Testis (tissue), 2 donors: ENCODE measurements at regions not wholly inside any gene's neighbourhood (a gene's known extent, or its start where the extent isn't known, plus 50 kb on each side); places are given as distances from the start of the nearest gene placed in this dataset.

Experiments used
- DNase-seq: peaks from one replicate; pipeline ENCODE4 v3.0.0-alpha.2; 2019
- H3K27ac ChIP-seq, 2 donors: fragments of 200-600 bp; sonication (generic); one replicate each; pipeline ENCODE4 v1.5.1; 2019
- H3K27me3 ChIP-seq: fragments of 200-600 bp; sonication (generic); one replicate; pipeline ENCODE4 v1.5.1; 2019
- H3K36me3 ChIP-seq: fragments of 200-600 bp; sonication (generic); one replicate; pipeline ENCODE4 v1.5.1; 2017; ENCODE audit warnings: low read depth; ENCODE audit errors: missing control alignments
- H3K4me1 ChIP-seq: fragments of 200-600 bp; sonication (generic); one replicate; pipeline ENCODE4 v1.5.1; 2019
- H3K4me3 ChIP-seq, 2 donors: fragments of 200-600 bp; sonication (generic); one replicate each; pipeline ENCODE4 v1.5.1; 2017 to 2019
- H3K9me3 ChIP-seq: fragments of 200-600 bp; sonication (generic); one replicate; pipeline ENCODE4 v1.5.1; 2017
- CTCF ChIP-seq, 3 experiments: fragments of 450-650 bp in 2 of 3; fragments of 200-600 bp in 1 of 3; sonication (generic) in 1 of 3; IDR thresholded peaks; one replicate each; pipeline ENCODE4 v1.5.1; 2016 to 2019; ENCODE audit warnings: antibody characterized with exemption in 3 of 3, mild to moderate bottlenecking in 2 of 3, moderate library complexity in 1 of 3
- POLR2A ChIP-seq: fragments of 450-650 bp; IDR thresholded peaks from one replicate; pipeline ENCODE4 v1.6.1; 2017; ENCODE audit warnings: antibody characterized with exemption, mild to moderate bottlenecking, moderate library complexity
- WGBS, 2 donors: methylation state at CpG; one replicate each; pipeline ENCODE4 v1.1.5; 2018; 5-methylcytosine and 5-hydroxymethylcytosine counted together
- intact Hi-C: fragments of 100-400 bp; cut with DNase I; formaldehyde crosslinking; loops from one replicate; pipeline ENCODE4 v1.15.1; 2023; ENCODE audit warnings: low total_unique reads

- DNase-seq, result no peak
- Histone ChIP-seq H3K4me3 (no peak overlapping the region), H3K9me3 (no peaks in the 10 kb centered on the region), H3K27me3 (no peaks in the 10 kb centered on the region), H3K27ac (no peak overlapping the region), H3K36me3 (no peaks in the 10 kb centered on the region), H3K4me1 (no peaks in the 10 kb centered on the region)
- TF ChIP-seq POLR2A, result no peak
- no peak for TF ChIP-seq CTCF (IDR thresholded peaks at IDR 0.05)
- intact Hi-C loops, result no loop called here
- 53 to 67% methylated on average over 1 of the region's 1 CpG for WGBS, 2 donors
Observed at GRCh38 chr6:19153981-19154295, 683.2 kb upstream of the ID4 start.

- Histone ChIP-seq H3K4me3 (no peak overlapping the region), H3K4me1 (no peaks in the 10 kb centered on the region), H3K36me3 (no peaks in the 10 kb centered on the region), H3K9me3 (no peaks in the 10 kb centered on the region), H3K27me3 (no peaks in the 10 kb centered on the region), H3K27ac (no peak overlapping the region)
- no peak for DNase-seq
- TF ChIP-seq POLR2A (no peak), CTCF (IDR thresholded peaks at IDR 0.05) (no peak)
- intact Hi-C loops, result no loop called here
- WGBS, 2 donors, result 92% methylated on average over 2 of the region's 2 CpGs
Observed at GRCh38 chr6:19156443-19156842, 680.7 kb upstream of the ID4 start.

- H3K27me3 ChIP-seq, result no peaks in the 10 kb centered on the region
- intact Hi-C loops, result no loop called here
- no peaks in the 10 kb centered on the region for H3K36me3 ChIP-seq
- no peaks in the 10 kb centered on the region for H3K9me3 ChIP-seq
- H3K27ac ChIP-seq, result no peak overlapping the region
- no peaks in the 10 kb centered on the region for H3K4me1 ChIP-seq
- no peak overlapping the region for H3K4me3 ChIP-seq
- no peak for TF ChIP-seq CTCF (IDR thresholded peaks at IDR 0.05)
- TF ChIP-seq POLR2A, result no peak
- no peak for DNase-seq
Observed at GRCh38 chr6:19157486-19157885, 679.7 kb upstream of the ID4 start.

GRCh38 chr6:19158586-19158985 lies 678.6 kb upstream of the ID4 start:
- H3K27me3 ChIP-seq, result no peaks in the 10 kb centered on the region
- no peak overlapping the region for H3K4me3 ChIP-seq
- WGBS, 2 donors, result 86 to 89% methylated on average over 1 of the region's 1 CpG
- no peak overlapping the region for H3K27ac ChIP-seq
- H3K4me1 ChIP-seq, result no peaks in the 10 kb centered on the region
- H3K9me3 ChIP-seq, result no peaks in the 10 kb centered on the region
- no peaks in the 10 kb centered on the region for H3K36me3 ChIP-seq
- TF ChIP-seq POLR2A, result no peak
- no peak for TF ChIP-seq CTCF (IDR thresholded peaks at IDR 0.05)
- DNase-seq, result no peak
- intact Hi-C loops, result no loop called here

- no peaks in the 10 kb centered on the region for H3K36me3 ChIP-seq
- H3K27ac ChIP-seq, result no peak overlapping the region
- no peaks in the 10 kb centered on the region for H3K27me3 ChIP-seq
- TF ChIP-seq POLR2A, result no peak
- TF ChIP-seq CTCF (IDR thresholded peaks at IDR 0.05), result no peak
- no peaks in the 10 kb centered on the region for H3K9me3 ChIP-seq
- 78 to 81% methylated on average over 1 of the region's 1 CpG for whole genome bisulfite sequencing, 2 donors
- H3K4me1 ChIP-seq, result no peaks in the 10 kb centered on the region
- no peak overlapping the region for H3K4me3 ChIP-seq
- intact Hi-C loops, result no loop called here
- DNase-seq, result no peak
Observed at GRCh38 chr6:19159089-19159488, 678.1 kb upstream of the ID4 start.
